ENCODE measurements at regions not wholly inside any gene's neighbourhood (a gene's known extent, or its start where the extent isn't known, plus 50 kb on each side); places are given as distances from the start of the nearest gene placed in this dataset.

DNA sequence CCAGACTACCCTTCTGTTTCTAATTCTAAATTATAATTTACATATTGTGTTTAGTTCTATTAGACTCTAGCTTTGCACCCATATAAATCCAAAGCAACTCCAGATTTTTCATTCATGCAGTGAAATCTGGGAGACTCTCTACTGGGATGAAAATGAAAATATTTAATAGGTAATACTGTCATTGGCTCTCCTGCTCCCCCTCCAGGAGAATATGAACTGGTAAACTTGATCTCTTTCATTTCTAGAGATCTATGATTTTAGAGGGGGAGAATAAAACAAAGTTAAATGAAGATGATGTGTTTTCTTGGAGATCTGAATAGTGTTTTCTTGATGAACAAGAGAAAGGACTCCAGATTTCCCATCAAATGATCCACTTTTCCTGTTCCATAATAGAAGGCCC is 104.3 kb upstream of the TMCC3 start:
- no peaks in the 10 kb centered on the region for H3K4me1 Mint-ChIP-seq (ENCODE audit: low read depth)
- H3K27ac Mint-ChIP-seq: no peak overlapping the region
- H3K9me3 Mint-ChIP-seq: no peaks in the 10 kb centered on the region
- CTCF ChIA-PET: interaction anchor here (1.2 to 2.2 kb wide), 2 partner anchors 8 to 151 kb away, joined by 3 to 6 read pairs; no protein-coding TSS in a partner anchor
- H3K4me3 Mint-ChIP-seq: no peak overlapping the region
- DNase-seq: no peak
- H3K27me3 Mint-ChIP-seq: peaks cover 13% of the 10 kb centered on the region
- intact Hi-C loops (cut with micrococcal nuclease): no loop called here
- no peaks in the 10 kb centered on the region for H3K36me3 Mint-ChIP-seq
- POLR2A ChIA-PET: no interaction called here

DNA sequence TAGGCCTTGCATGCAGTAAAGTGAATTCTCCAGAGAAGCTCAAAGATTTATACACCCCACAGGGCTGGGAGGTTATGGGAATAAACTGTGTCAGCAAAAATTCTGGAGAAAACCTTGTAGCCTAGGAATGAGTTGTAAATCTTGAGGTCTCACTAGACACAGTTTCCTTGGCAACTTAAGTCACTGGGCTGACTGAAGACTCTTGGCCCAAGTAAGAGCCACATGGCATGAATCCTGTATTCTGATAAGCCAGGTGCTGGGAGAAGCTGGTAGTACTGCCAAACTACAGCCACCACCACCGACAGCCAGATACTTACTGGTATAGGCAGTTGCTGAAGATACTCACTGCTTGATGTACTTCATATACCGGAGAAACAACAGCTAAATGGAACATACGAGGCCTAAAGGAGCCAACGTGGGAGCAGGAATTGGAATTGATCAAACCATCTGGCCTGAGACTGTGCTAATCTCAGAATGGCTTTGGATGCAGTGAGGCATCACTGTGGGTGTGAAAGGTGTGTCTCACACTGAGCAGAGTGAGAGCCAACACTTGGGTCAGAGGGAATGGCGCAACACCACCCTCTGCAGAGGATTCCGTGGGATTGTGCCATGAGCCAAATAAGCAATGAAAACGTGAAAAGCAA is 102.8 kb upstream of the TMCC3 start:
- CTCF ChIA-PET: no interaction called here
- H3K9me3 Mint-ChIP-seq: no peaks in the 10 kb centered on the region
- no peak overlapping the region for H3K27ac Mint-ChIP-seq
- no peaks in the 10 kb centered on the region for H3K4me1 Mint-ChIP-seq (ENCODE audit: low read depth)
- H3K36me3 Mint-ChIP-seq: no peaks in the 10 kb centered on the region
- POLR2A ChIA-PET: no interaction called here
- peaks cover 13% of the 10 kb centered on the region for H3K27me3 Mint-ChIP-seq
- intact Hi-C loops (cut with micrococcal nuclease): no loop called here
- no peak for DNase-seq
- no peak overlapping the region for H3K4me3 Mint-ChIP-seq

DNA sequence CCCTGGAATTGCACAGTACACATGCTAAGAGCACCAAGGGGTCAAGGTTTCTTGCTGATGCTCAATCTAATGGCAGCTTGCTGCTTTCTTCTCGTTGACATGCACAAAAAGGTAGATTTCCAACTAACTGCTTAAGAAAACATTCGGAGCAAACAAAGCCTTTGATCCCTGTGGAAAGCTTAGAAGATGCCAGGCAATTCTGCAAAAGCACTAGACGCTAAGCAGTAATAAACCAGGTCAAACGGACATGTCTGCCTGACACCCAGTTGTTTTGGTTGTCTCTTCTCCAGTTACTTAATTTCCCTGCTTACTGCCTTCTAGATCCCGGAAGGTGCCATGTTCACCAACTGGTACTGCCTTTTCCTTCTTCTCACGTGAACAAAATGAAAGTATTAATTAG is 100.5 kb upstream of the TMCC3 start:
- ChIA-PET POLR2A (no interaction called here), CTCF (no interaction called here)
- no peak overlapping the region for H3K4me3 Mint-ChIP-seq
- H3K27ac Mint-ChIP-seq: no peak overlapping the region
- intact Hi-C loops (cut with micrococcal nuclease): no loop called here
- DNase-seq: no peak
- no peaks in the 10 kb centered on the region for H3K4me1 Mint-ChIP-seq (ENCODE audit: low read depth)
- no peaks in the 10 kb centered on the region for H3K9me3 Mint-ChIP-seq
- H3K36me3 Mint-ChIP-seq: no peaks in the 10 kb centered on the region
- H3K27me3 Mint-ChIP-seq: peaks cover 13% of the 10 kb centered on the region

DNA sequence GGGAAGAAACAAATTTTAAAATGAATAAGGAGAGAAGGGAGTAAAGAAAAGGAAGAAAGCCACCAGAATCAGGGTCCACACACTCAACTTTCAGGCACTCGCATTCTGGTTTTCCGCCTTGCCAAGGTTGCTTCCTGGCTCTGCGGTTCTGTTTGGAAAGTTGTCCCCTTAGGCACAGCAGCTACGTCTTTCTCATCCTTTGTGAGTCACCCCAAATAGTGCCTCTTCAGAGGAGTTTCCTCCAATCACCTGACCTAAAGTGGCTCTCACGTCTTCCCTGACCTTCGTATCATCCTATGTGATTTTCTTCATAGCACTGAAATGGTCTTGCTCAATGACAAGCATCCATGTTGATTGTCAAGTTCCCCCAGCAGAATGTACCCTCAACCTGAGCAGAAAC is 99.5 kb upstream of the TMCC3 start:
- no peaks in the 10 kb centered on the region for H3K36me3 Mint-ChIP-seq
- peaks cover 13% of the 10 kb centered on the region for H3K27me3 Mint-ChIP-seq
- H3K27ac Mint-ChIP-seq: no peak overlapping the region
- POLR2A ChIA-PET: no interaction called here
- intact Hi-C loops (cut with micrococcal nuclease): no loop called here
- H3K9me3 Mint-ChIP-seq: no peaks in the 10 kb centered on the region
- H3K4me1 Mint-ChIP-seq (ENCODE audit: low read depth): no peaks in the 10 kb centered on the region
- CTCF ChIA-PET: no interaction called here
- no peak overlapping the region for H3K4me3 Mint-ChIP-seq
- no peak for DNase-seq

DNA sequence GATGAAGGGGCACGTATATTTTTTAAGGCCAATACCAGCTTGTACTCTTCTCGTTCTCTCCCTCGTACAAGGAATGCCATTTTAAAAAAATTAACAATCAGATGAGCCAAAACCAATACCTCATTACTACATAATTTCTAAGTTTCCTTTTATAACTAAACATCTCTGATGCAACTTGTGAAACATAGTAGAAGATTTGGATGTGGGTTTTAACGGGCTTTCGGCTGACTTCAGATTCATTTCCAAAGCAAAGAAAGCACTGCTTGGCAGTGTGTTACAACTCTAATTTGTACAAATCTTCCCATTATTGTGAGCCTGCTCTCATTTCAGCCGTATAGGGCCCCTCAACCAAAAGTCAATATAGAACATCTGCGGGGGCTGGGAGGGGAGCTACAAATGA is 99.1 kb upstream of the TMCC3 start:
- Mint-ChIP-seq H3K27me3 (peaks cover 13% of the 10 kb centered on the region), H3K36me3 (no peaks in the 10 kb centered on the region), H3K9me3 (no peaks in the 10 kb centered on the region), H3K4me3 (no peak overlapping the region), H3K27ac (no peak overlapping the region), H3K4me1 (ENCODE audit: low read depth) (no peaks in the 10 kb centered on the region)
- intact Hi-C loops (cut with micrococcal nuclease): no loop called here
- ChIA-PET POLR2A (no interaction called here), CTCF (no interaction called here)
- no peak for DNase-seq

DNA sequence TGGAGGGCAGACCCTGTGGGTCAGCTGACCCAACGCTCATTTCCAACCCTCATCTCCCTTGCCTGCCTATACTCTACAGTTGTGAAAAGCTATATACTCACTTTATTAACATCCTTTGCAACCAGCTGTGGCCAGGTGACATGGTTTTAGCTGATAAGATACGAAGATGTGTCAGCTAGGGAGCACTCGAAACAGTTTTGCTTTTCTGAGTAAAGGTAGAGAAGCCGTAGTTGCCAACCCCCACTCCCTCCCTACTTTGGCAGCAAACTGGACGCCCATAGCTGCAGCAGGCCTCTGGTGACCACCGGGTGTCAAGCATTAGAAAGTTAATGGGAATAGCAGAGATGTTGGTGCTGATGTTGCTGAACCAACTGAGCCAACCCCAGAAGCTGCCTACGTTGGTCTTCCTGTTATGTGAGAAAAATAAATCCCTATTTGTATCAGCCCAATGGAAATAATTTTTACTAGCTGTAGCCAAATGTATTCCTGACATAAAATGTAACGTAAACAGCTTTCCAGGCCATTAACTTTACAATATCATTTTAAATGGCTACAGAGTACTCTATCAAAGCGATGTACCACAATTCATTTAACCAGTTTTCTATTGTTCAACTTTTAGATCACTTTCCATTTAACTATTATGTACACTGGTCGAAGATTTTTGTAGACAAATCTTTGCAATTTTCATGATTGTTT is 98.5 kb upstream of the TMCC3 start:
- intact Hi-C loops (cut with micrococcal nuclease): no loop called here

DNA sequence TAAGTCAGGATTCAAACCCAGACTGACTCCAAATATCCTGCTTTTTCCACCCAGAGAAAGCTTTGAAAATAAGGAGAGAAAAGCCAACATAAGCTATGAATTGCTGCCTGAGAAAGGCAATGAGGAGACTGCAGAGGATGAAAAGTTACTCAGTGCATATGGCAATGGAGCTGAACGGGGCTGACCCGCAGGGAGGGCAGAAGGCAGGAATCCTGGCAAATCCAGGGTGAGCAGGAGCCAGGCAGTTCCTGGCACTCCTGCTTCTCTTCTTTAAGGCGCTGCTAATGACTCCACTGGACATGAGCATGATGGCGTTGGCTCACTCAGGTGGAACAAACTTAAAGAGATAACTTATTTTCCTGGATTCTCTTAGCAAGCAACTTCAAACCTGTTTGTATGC is 95.2 kb upstream of the TMCC3 start:
- H3K9me3 Mint-ChIP-seq: no peaks in the 10 kb centered on the region
- no peaks in the 10 kb centered on the region for H3K36me3 Mint-ChIP-seq
- H3K27me3 Mint-ChIP-seq: peaks cover 5% of the 10 kb centered on the region
- H3K4me1 Mint-ChIP-seq (ENCODE audit: low read depth): peaks cover 3% of the 10 kb centered on the region
- ChIA-PET CTCF (interaction anchor here (1.0 kb wide), 1 partner anchor 9 kb away, joined by 3 read pairs; no protein-coding TSS in a partner anchor), POLR2A (no interaction called here)
- no peak overlapping the region for H3K4me3 Mint-ChIP-seq
- DNase-seq: no peak
- H3K27ac Mint-ChIP-seq: no peak overlapping the region
- intact Hi-C loops (cut with micrococcal nuclease): no loop called here

More for the DNA sequence above, 98.5 kb upstream of the TMCC3 start:
- Mint-ChIP-seq H3K27ac (no peak overlapping the region), H3K4me3 (no peak overlapping the region), H3K27me3 (peaks cover 10% of the 10 kb centered on the region), H3K36me3 (no peaks in the 10 kb centered on the region), H3K4me1 (ENCODE audit: low read depth) (no peaks in the 10 kb centered on the region), H3K9me3 (no peaks in the 10 kb centered on the region)
- POLR2A ChIA-PET: no interaction called here
- no peak for DNase-seq
- CTCF ChIA-PET: interaction anchor here (0.6 kb wide), 1 partner anchor 25 kb away, joined by 4 read pairs; no protein-coding TSS in a partner anchor

DNA sequence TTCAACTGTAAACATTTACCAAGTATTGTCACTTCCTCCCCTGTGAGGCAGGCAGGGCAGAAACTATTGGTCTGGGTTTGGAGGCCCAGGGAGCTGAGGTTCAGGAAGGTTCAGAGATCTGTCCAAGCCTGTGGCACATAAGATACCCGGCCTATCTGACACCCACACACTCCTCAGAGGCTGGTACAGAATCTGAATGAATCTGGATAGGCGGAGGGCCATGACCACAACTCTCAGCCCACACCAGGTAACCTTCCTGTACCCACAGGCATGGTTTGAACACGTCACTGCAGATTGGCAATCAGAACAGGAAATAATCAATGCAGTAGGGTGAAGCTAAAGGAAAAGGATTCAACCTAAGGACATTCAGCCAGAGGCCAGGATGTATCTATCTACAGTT is 92.8 kb upstream of the TMCC3 start:
- Mint-ChIP-seq H3K9me3 (no peaks in the 10 kb centered on the region), H3K4me3 (no peak overlapping the region), H3K27me3 (peaks cover 16% of the 10 kb centered on the region), H3K36me3 (no peaks in the 10 kb centered on the region), H3K27ac (no peak overlapping the region), H3K4me1 (ENCODE audit: low read depth) (peaks cover 3% of the 10 kb centered on the region)
- no peak for DNase-seq
- ChIA-PET POLR2A (no interaction called here), CTCF (no interaction called here)
- intact Hi-C loops (cut with micrococcal nuclease): no loop called here

DNA sequence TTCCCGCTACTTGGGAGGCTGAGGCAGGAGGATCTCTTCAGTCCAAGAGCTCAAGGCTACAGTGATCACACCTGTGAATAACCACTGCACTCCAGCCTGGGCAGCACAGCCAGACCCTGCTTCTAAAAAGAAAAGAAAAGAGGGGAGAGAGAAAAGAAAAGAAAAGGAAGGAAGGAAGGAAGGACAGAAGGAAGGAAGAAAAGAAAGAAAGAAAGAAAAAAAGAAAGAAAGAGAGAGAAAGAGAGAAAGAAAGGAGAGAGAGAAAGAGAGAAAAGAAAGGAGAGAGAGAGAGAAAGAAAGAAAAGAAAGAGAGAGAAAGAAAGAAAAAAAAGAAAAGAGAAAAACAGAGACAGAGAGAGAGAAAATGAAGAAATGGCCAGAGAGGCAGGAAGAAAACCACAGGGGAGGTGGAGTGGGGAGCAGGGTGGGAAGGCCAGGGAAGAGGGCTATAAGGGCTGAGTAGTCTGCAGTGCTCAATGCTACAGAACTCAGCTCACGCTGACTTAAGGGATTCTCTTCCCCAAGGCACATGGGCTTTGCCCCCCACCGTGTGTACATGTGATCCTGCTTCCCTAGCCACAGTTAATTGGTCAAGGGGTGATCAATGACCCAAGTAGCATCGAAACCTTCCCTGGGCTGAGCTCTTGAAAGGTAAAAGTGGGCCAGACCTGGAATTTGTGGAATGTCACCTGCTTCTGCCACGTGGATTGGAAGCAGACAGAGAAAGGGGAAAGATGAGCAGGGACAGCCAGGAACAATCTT is 90.4 kb upstream of the TMCC3 start:
- ChIA-PET CTCF (no interaction called here), POLR2A (no interaction called here)
- Mint-ChIP-seq H3K36me3 (no peaks in the 10 kb centered on the region), H3K27me3 (peaks cover 18% of the 10 kb centered on the region), H3K4me1 (ENCODE audit: low read depth) (peaks cover 3% of the 10 kb centered on the region), H3K9me3 (no peaks in the 10 kb centered on the region), H3K4me3 (no peak overlapping the region), H3K27ac (no peak overlapping the region)
- no peak for DNase-seq
- intact Hi-C loops (cut with micrococcal nuclease): no loop called here

DNA sequence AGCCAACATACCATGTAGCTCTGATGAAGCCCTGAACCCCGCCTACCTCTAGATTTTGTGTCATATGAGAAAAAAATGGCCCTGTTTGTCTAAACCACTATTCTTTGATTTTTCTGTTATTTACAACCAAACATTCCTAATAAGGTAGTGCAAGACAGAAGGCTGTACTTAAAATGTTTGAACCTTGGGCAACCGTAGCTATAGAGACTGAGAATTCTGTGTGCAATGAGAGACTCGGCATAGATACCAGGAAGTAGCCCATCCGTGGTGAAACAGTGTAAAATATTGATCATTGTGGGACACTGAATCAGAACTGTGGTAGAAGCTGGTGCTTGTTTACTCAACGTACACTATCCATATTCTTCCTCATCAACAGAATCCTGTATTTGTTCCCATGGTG is 86.5 kb upstream of the TMCC3 start:
- POLR2A ChIA-PET: no interaction called here
- no peak overlapping the region for H3K4me3 Mint-ChIP-seq
- H3K4me1 Mint-ChIP-seq (ENCODE audit: low read depth): no peaks in the 10 kb centered on the region
- intact Hi-C loops (cut with micrococcal nuclease): no loop called here
- no peak for DNase-seq
- H3K9me3 Mint-ChIP-seq: no peaks in the 10 kb centered on the region
- no peaks in the 10 kb centered on the region for H3K36me3 Mint-ChIP-seq
- CTCF ChIA-PET: interaction anchor here (1.1 to 1.4 kb wide), 2 partner anchors 26 kb away, joined by 4 to 5 read pairs; no protein-coding TSS in a partner anchor
- H3K27ac Mint-ChIP-seq: no peak overlapping the region
- peaks cover 26% of the 10 kb centered on the region for H3K27me3 Mint-ChIP-seq

DNA sequence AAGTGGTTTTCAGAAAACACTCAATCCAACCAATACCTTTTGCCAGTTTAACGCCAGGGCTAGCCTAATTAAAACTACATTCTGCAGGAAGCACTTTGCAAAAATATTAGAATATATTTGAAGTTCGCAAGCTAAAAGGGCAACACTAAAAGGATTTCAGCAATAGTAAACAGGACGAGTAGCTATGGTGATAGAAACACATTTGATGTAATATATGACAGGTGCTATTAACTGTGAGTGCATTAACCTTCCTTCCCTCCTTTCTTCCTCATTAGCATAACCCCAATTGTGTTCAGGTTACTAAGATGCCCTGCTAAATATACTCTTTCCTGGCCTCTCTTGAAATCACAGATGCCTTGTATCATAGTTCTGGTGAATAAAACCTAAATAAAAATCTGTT is 85.6 kb upstream of the TMCC3 start:
- intact Hi-C loops (cut with micrococcal nuclease): no loop called here
- H3K27me3 Mint-ChIP-seq: peaks cover 21% of the 10 kb centered on the region
- no peak overlapping the region for H3K27ac Mint-ChIP-seq
- H3K9me3 Mint-ChIP-seq: no peaks in the 10 kb centered on the region
- POLR2A ChIA-PET: no interaction called here
- no peak for DNase-seq
- no peaks in the 10 kb centered on the region for H3K4me1 Mint-ChIP-seq (ENCODE audit: low read depth)
- H3K36me3 Mint-ChIP-seq: no peaks in the 10 kb centered on the region
- CTCF ChIA-PET: no interaction called here
- H3K4me3 Mint-ChIP-seq: no peak overlapping the region

DNA sequence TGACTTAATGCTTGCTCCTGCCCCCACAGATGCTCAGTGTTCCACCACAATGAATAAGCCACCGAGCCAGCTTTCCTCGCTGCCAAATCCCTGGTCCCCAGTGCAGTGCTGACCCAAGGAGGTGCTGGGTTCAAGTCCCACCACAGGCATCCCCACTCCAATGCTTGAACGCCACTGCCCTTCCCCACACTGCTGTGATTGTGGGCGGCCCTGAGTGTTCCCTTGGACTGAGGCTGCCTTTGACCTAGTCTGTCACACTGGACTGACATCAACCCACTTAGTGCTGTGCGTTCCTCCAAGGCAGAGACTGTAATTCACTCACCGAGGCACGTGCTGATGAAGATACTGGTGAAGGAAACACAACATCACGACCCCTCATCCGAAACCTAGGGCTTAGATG is 83.4 kb upstream of the TMCC3 start:
- POLR2A ChIA-PET: no interaction called here
- no peak overlapping the region for H3K4me3 Mint-ChIP-seq

More for the DNA sequence above, 83.4 kb upstream of the TMCC3 start:
- Mint-ChIP-seq H3K27ac (no peak overlapping the region), H3K27me3 (peaks cover 13% of the 10 kb centered on the region), H3K36me3 (no peaks in the 10 kb centered on the region), H3K9me3 (no peaks in the 10 kb centered on the region), H3K4me1 (ENCODE audit: low read depth) (no peaks in the 10 kb centered on the region)
- DNase-seq: no peak
- intact Hi-C loops (cut with micrococcal nuclease): no loop called here
- CTCF ChIA-PET: no interaction called here

Data from activated CD4-positive, alpha-beta memory T cell treated with anti-CD3 and anti-CD28 coated beads for 36 hours (primary cell).